ENCODE measurements at regions not wholly inside any gene's neighbourhood (a gene's known extent, or its start where the extent isn't known, plus 50 kb on each side); places are given as distances from the start of the nearest gene placed in this dataset.

- no peak for TF ChIP-seq CTCF (IDR thresholded peaks at IDR 0.05)
- TF ChIP-seq EZH2 (IDR thresholded peaks at IDR 0.05; ENCODE audit: borderline replicate concordance, insufficient read depth, low read depth, low read length, poor library complexity, severe bottlenecking) = no peak
These were observed 226.1 kb downstream of the RFC3 start for GRCh38 chr13:34044041-34044440.
